HG03520 (cell line): ENCODE measurements at regions not wholly inside any gene's neighbourhood (a gene's known extent, or its start where the extent isn't known, plus 50 kb on each side); places are given as distances from the start of the nearest gene placed in this dataset.

ENCODE experiments used
- ATAC-seq: cut with Tn5 transposase; IDR thresholded peaks from one replicate; pipeline ENCODE4 v1.9.1; 2021; ENCODE audit warnings: mild to moderate bottlenecking, moderate library complexity; ENCODE audit not compliant: unreplicated experiment

DNA sequence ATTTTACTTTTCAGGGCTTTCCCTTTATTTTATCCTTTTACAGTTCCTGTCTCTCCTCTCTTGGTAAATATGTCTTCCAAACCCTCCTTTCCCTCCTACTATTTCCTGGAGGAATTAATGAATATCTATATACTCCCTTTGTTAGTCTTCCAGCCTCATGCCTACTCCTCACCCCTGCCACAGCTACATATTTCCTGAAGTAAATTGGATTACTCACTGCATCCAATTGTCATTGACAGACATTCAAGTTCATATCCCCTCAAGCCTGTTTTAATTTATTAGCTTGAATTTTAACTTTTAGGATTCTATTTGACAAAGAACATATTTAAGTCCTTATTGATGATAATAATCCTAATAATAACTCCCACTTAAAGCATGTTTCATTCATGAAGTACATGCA is 314.5 kb downstream of the TMEM161B start:
- ATAC-seq: no peak

DNA sequence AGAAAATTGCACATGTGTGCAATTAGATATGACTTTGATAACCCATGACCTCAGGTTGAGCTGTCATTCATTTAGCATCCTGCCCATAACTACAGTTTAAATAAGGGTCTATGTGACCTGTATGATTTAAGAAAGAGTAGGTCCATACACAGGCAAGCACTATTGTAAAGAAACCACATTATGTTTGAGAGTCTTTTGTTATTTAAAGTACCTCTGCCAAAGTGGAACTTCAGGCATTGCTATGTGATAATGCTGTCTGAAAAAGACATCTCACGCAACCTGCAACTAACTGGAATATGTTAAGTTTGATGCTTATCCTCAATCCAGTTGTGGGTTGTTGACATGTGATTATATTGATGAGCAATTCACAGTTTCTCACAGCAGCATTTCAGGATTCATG is 317.0 kb downstream of the TMEM161B start:
- ATAC-seq: no peak

DNA sequence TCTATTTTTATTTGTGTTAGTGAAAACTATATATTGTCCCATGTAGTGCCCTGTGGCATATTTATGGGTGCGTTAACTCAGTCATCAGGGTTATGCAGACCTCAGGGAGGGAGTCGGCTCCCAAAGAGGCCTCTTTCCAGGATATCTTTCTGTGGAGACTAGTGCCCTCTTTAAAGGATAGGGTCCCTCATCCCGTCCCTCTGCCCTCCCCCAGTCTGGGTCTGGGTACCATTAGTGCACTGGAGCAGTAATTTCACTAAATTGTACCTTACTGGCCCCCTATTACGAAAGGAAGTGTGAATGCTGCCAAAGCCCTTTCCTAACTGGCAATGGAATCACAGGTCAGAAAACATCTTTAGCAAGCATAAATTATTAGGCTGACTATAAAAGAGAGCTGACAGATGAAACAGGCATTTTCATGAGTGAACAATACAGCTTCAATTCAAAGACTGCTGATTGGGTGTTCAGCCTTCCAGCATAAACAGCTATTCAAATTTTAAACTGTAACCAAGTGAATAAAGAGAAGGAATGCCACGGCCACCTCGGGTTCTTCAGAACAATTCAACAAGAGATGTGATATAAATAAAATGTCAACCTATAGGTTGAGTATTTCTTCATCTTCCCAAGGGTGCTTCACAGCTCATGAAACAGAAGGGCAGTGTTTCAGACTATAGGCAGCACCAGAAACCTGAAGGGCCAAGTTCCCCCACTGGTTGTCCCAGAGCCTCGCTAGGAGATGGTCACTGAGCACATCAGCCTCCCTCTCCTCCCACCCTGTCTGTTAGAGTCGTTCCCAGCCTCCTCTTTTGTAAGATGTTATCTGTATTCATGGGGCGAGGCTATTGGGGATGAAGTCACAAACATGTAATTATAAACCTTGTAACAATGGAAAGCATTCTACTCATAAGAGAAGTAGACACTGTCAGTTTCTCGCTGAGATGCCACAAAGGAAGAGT is 318.7 kb downstream of the TMEM161B start:
- no peak for ATAC-seq

DNA sequence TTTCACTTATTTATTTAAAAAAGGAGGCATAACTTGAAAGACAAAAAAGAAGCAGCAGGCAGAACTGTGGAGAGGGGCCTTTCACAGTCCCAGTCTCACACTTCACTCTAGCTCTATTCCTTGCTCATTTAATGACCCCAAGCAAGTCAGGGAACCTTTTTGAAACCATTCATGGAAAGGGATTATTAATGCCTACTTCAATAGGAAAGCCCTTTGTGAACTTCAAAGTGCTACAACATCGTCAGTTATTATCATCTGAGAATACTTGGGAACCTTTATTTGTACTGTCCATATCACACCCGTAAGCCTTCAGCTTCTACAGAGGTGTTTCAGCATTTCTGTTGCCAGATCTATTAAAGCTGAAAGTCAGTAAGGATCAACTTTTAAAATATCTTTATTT is 320.2 kb downstream of the TMEM161B start:
- ATAC-seq: no peak

DNA sequence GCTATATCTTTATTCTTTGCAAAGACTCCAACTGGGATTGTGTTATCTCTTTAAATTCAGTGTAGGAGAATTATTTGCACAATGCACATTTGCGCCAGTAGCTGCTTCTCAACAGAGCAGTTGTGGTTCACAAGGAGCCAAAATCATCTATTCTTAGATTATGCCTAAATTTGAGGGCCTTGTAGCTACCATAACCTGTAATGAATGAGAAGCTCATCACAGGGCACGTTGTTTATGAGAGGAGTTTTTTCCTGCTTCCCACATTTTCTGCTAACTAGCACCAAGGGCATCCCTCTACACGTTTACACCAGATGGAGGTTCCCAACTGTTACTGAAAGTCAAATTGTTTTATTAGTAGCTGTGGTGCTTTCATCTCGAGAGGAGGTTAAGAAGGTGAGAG is 322.4 kb downstream of the TMEM161B start:
- ATAC-seq: no peak

DNA sequence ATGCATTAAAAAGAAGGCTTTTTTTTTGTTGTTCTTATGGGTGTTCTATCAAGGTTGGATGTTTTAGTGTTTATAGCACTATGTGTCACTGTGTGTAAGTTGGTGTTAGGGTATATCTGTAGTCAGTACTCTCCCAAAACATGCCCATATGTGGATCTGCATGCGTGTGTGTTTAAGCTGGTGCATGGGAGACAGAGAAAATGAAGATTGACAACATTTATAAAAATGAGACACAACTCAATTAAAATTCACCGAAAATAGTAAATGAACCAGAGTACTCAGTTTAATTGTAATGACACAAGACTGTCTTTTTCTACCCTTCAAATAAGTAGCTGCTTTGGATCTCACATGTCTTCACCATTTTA is 323.4 kb downstream of the TMEM161B start:
- ATAC-seq: no peak

DNA sequence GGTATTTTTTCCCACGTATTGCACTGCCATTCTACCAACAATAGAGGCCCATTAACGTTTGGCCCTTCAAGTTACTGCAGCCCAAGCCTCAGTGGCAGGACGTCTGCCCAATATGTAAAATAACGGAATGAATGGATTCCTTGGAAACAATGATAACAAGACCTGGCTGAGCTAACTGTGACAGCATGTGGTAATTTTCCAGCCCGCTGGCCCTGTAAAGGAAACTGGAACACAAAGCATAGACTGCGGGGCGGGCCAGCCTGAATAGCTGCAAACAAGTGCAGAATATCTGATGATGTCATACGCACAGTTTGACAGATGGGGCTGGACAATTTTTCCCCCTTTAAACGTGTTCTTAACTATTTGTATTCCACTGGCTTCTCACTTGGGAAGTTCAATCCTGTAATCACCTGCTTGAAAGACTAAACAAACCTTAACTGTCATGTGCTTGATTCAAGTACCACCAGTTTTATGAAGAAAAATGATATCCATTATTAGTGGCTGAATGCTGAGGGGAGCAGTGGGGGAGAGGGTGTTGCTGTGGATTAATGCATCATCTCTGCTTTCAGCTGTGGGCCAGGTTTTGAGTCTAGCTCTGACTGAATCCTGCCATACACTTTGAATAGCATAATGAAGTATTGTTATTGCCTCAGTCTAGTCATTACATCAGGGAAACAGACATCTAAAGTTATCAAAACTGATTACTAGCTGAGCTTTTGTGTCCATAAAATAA is 323.9 kb downstream of the TMEM161B start:
- no peak for ATAC-seq

DNA sequence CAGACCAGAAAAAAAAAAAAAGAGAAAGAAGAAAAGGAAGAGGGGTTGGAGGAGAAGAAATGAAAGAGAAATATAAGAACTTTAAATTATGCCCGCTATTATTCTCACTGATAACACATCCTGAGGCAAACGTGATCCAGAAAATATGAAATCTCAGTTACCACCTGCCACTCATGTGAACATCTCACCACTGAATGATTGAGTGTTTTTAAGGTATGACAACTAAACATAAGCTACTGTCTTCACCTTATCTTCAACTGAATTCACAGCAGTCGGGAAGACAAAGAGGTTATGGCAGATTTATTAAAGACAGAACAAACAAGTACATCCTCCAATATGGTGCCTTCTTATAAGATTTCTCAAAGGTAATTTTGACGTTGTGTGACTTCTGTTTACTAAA is 327.9 kb downstream of the TMEM161B start:
- no peak for ATAC-seq

DNA sequence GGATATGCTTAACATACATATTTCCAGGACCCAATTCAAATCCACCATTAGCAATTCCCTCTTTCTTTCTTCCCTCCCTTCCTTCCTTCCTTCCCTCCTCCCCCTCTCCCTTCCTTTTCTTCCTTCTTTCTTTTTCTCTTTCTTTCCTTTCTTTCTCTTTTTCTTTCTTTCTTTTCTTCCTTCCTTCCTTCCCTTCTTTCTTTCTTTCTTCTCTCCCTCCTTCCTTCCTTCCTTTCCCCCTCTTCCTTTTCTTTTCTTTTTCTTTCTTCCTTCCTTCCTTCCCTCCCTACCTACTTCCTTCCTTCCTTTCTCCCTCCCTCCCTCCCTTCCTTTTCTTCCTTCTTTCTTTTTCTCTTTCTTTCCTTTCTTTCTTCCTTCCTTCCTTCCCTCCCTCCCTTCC is 332.0 kb downstream of the TMEM161B start:
- ATAC-seq: no peak

DNA sequence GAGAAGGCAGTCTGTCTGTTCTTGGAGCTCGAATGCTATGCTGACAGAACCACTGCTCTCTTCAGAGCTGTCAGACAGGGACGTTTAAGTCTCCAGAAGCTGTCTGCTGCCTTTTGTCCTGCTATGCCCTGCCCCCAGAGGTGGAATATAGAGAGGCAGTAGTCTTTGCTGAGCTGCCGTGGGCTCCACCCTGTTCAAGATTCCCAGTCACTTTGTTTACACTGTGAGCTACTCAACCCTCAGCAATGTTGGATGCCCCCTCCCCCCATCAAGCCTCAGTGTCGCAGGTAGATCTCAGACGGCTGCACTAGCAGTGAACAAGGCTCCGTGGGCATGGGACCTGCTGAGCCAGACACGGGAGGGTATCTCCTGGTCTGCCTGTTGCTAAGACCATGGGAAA is 344.2 kb downstream of the TMEM161B start:
- no peak for ATAC-seq

DNA sequence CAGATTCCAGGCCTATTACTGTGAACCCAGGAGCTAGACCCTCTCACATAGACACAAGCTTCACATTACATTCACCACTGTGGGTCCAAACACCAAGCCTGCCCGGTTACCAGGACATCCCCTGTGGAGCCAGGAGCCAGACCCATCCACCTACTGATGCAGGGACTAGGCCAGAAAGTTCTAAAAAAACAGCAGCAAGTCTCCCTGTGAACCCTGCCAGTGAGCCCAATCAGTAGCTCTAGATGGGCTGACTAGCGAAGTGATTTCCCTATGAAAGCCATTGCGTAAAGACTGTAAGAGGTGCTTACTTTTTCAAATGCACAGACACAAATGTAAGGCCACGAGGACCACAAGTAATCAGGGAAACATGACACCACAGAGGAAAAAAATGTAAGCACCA is 352.3 kb downstream of the TMEM161B start:
- ATAC-seq: no peak

DNA sequence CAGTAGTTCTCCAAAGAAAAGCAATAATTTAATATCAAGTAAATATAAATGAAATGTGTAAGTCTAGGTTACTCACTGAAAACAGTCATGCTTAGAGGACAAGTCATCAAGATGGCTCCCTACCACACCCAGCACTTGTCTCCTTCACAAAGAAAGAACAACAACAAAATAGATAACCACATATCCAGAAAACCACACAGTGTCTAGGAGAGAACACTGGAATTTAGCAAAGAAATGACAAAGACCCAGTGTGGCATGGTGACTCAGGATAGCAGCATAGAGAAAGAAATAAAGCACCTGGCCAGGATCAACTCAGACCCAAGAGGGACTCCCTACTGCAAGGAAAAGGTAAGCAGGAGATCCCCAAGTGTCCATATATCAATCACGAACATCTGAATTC is 356.2 kb downstream of the TMEM161B start:
- ATAC-seq: no peak

DNA sequence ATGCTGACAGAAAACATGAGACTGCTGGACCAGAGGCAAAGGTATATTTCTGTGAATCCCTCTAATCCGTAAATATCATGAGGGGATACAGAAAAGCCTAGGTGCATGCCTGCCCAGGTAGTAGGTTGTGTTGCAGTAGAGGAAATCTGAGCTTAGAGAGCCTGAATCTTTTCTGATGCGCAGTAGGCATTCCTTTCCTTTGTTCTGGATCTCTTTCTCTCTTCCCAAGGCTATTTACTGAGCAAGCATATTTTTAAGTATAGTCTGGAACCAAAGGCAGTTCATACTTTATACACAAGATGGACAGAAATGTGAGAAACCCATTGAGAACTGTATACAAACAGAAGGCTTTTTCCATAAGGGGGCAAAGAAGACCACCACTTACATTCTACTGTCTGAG is 359.3 kb downstream of the TMEM161B start:
- no peak for ATAC-seq

DNA sequence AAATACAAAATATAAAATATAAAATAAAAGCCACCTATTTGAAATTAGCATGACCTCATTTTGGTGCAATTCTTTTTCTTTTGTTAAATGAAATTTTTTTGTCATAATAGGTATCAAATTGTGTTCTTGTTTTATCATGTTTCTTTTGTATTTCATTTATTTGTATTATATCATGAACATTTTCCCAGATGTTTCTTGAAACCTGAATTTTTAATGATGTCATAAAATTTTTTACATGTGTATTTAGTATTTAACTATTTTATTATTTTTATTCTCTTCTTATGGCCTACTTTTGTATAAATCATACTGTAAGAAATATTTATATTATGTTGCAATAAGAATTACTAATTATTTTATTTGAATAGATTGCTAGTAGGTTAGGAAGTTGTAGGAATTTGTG is 361.7 kb downstream of the TMEM161B start:
- ATAC-seq: no peak

DNA sequence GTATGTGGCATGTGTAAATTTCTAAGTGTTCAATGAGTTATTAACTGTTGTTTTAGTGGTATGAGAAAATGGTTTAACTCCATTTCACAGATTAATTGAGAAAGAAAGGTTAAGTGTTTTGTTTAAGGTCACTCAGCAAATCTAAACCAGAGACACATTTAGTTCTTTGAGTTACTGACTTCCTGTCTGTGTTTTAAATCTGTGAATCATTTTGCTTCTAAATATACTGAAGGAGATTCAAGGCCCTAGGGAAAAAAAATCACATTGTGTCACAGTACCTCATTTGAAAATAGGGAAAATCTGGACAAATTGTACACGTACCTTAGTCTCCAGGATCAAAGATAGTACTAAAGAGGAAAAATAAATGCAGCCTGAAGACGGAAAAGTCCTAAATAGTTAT is 368.2 kb downstream of the TMEM161B start:
- ATAC-seq: no peak

DNA sequence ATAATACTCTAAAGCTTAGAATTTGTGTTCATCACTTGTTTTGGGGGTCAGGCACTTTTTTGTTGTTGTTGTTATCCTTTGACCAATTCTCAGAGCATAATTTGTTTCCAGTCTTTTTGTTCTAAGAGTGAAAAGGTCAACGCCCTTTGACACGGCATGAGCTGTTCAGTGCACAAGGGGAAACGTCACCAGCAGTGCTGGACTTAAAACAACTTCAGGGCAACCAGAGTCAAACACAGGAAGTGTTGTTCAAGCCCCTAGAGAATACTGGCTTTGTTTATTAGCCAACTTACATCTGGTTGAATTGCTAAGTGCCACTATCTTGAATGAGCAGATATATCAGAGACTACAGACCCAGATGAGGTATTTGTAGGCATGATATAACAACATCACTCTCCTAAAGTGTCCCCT is 368.9 kb downstream of the TMEM161B start:
- peak; percentile 75 for ATAC-seq

DNA sequence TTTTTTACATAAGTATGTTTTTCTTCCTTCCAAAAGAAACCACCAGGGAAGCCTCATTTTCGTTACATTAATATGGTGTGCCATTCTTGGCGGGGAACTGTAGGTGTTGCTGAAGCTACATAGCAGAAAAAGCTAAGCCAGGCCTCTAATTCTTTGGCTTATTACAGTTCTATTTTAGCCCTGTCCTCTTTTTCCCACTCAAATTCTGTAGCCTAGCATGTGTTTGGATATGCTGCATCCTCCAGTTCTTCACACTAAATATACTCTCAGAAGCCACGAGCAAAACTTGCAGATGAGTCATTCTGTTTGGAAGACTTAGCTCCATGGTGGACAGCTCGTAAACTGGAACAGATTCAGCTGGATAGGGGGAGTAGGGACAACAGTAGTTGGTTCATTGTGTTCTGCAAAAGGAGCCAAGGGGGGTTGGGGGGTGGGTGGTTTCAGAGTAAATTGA is 369.4 kb downstream of the TMEM161B start:
- no peak for ATAC-seq

DNA sequence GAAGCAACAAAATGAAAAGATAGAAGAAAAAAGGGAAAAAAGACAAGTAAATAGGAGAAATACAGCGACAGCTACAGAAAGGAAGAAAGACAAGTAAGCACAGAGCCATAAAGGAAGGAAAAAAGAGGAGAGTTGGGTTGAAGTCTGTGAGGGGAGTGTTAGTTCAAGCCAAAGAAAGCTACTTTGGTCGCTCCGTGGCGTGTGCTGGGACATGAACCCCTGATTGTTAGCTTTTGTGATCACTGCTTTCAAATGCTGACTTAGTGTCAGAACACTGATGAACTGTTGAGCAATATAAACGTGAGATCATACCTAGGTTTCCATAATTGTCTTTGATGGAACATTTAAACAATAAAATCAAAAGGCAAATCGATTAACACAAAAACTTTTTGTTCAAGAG is 370.1 kb downstream of the TMEM161B start:
- no peak for ATAC-seq

DNA sequence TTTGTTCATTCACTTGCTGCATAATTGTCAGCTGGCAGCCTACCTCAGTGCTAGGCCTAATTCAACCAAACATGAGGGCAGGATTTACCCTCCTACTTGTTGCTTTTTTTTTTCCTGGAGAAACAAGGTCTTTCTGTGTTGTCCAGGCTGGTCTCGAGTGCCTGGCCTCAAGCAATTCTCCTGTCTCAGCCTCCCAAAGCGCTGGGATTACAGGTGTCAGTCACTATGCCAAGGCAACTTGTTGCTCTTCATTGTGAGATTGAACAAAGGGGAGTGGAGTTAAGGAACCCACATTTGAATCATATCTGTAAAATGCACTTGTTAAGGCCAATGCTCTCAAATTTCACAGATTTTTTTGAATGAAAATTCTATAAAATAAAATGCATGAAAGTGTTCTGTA is 380.5 kb downstream of the TMEM161B start:
- ATAC-seq: no peak

DNA sequence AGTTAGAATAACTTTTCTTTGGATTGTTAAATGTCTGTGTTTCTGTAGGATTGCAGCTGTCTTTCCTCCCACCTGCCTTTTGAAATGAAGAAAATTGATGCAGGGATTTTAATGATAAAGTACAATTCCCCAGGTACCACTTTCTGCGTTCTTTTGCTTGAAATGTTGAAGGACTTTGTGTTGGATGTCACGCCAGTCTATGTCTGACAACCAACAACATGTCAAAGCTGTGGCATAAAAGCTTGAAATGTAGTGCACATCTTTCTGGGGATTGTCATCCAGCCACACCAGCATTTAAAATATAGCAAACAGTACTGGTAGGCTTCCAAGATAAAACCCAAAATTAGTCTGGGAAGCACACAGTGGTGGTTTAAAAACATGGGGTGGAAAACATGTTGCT is 381.4 kb downstream of the TMEM161B start:
- no peak for ATAC-seq

DNA sequence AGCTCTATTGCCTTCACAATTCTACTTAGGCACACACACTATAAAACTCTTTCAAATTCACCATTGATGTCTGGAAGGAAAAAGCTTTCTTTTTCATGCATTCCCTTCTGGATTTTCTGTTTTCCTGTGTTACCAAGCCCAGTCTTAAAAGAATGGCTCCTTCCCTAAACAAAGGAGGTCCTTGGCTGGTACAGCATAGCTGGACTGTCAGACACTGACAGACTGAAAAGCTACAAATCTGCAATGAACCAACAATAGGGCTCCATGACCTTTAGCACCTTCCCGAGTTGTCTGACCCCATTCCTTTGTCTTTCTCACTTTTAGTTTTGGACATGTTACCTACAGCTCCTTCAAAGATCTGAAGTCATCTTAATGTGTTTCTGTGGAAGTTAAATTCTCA is 382.5 kb downstream of the TMEM161B start:
- ATAC-seq: no peak

DNA sequence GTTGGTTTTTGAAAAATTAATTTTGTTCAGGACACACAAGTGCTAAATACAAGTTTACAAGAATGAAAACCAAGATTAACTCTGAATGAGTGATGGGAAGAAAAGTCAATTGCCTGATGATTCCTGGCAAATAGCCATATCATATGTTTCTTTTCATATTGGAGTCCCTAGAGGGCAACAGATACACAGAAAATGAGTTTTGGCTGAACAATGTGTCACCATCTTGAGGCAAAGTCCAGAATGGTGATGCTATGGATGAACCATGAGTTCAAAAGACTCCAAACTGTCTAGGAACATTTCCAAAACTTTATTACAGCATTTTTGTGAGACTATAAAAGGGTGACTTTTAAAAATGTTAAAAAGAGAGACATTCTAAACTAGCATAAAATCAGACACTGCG is 382.9 kb downstream of the TMEM161B start:
- no peak for ATAC-seq
